Stomach (tissue), 8 donors: ENCODE measurements at regions not wholly inside any gene's neighbourhood (a gene's known extent, or its start where the extent isn't known, plus 50 kb on each side); places are given as distances from the start of the nearest gene placed in this dataset.
"Not testable (repeated sequence)": the region's sequence is repeated elsewhere in the genome, so short reads cannot be mapped to it uniquely, and the experiment has no call there.

ENCODE experiments used
- DNase-seq, 2 donors: peaks; one replicate each; pipeline versions ENCODE4 v3.0.0 to v3.0.0-alpha.2; 2013 to 2019
- H3K27ac ChIP-seq, 5 donors: fragments of 200-600 bp in 4 of 5; sonication (generic) in 4 of 5; one replicate each; pipeline ENCODE4 v1.5.1; 2013 to 2019; ENCODE audit warnings: mild to moderate bottlenecking in 1 of 5, moderate library complexity in 1 of 5
- H3K27me3 ChIP-seq, 3 donors: fragments of 200-600 bp; sonication (generic); one replicate each; pipeline ENCODE4 v1.5.1; 2017 to 2019; ENCODE audit warnings: mixed run types in 1 of 3
- H3K36me3 ChIP-seq, 4 donors: fragments of 200-600 bp; sonication (generic); 1 replicate in 3 of 4; 2 replicates in 1 of 4; pipeline ENCODE4 v1.5.1; 2016 to 2019
- H3K4me1 ChIP-seq, 4 donors: fragments of 200-600 bp; sonication (generic); one replicate each; pipeline ENCODE4 v1.5.1; 2016 to 2019
- H3K4me3 ChIP-seq, 4 donors: fragments of 200-600 bp; sonication (generic) in 3 of 4; one replicate each; pipeline ENCODE4 v1.5.1; 2016 to 2019; ENCODE audit warnings: mild to moderate bottlenecking in 1 of 4
- H3K9me3 ChIP-seq, 4 donors: fragments of 200-600 bp; sonication (generic); one replicate each; pipeline ENCODE4 v1.5.1; 2016 to 2019
- CTCF ChIP-seq, 7 experiments: fragments of 450-650 bp in 4 of 7; fragments of 200-600 bp in 3 of 7; sonication (generic) in 3 of 7; IDR thresholded peaks; one replicate each; pipeline ENCODE4 v1.5.1; 2016 to 2019; ENCODE audit warnings: antibody characterized with exemption in 7 of 7, control low read depth in 2 of 7, mild to moderate bottlenecking in 1 of 7
- EP300 ChIP-seq: sonication (generic); formaldehyde crosslinking; IDR thresholded peaks from one replicate; pipeline ENCODE4 v1.6.1; 2017; ENCODE audit warnings: antibody characterized with exemption
- POLR2A ChIP-seq, 4 donors: fragments of 450-650 bp; IDR thresholded peaks; one replicate each; pipeline ENCODE4 v1.6.1; 2016; ENCODE audit warnings: antibody characterized with exemption in 4 of 4, control low read depth in 2 of 4, mild to moderate bottlenecking in 1 of 4, moderate library complexity in 1 of 4
- POLR2AphosphoS5 ChIP-seq, 3 donors: sonication (generic); formaldehyde crosslinking; IDR thresholded peaks; one replicate each; pipeline ENCODE4 v1.6.1; 2016; ENCODE audit warnings: antibody characterized with exemption in 3 of 3
- WGBS, 5 donors: extraction: QIAGEN DNeasy Blood & Tissue Kit in 3 of 5; methylation state at CpG; one replicate each; pipeline versions ENCODE4 v1.1.5 to v1.1.7; 2013 to 2018; 5-methylcytosine and 5-hydroxymethylcytosine counted together
- intact Hi-C: fragments of 100-400 bp; cut with DNase I; formaldehyde crosslinking; loops from one replicate; pipeline ENCODE4 v1.15.1; 2023; ENCODE audit warnings: low total_unique reads
- donor health status: healthy with polysubstance abuse.
- donor health status: Bipolar disorder and iron deficiency.
- donor health status: healthy.

DNA sequence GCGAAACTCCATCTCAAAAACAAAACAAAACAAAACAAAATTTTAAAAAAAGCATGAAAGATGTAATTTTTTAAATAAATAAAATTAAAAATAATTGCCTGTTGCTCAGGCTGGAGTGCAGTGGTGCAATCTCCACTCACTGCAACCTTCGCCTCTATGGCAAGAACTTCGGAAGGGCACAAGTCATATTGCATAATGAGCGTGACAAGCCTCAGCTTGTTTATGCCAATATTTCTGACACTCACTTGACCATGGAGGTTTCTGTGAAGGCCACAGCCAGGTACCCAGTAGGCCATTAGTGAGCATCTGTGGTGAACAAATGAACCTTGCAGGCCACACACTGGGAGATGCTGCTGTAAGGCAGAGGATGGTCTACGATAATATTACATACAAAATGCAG lies 106.1 kb upstream of the KMT2C start:
- Histone ChIP-seq H3K4me1 (no peaks in the 10 kb centered on the region), H3K4me3 (no peak overlapping the region), H3K36me3 (no peaks in the 10 kb centered on the region), H3K27me3 (no peaks in the 10 kb centered on the region), H3K27ac (no peak overlapping the region), H3K9me3 (no peaks in the 10 kb centered on the region)
- TF ChIP-seq EP300 (no peak), POLR2A (IDR thresholded peaks at IDR 0.05) (no peak), CTCF (IDR thresholded peaks at IDR 0.05) (no peak), POLR2AphosphoS5 (IDR thresholded peaks at IDR 0.05) (no peak)
- DNase-seq = no peak
- 93 to 97% (median 95%) methylated on average over 5 of the region's 5 CpGs for WGBS, 5 donors
- intact Hi-C loops = no loop called here

GRCh38 chr7:152539190-152539495 lies 103.3 kb upstream of the KMT2C start:
- intact Hi-C loops, H3K36me3 ChIP-seq: not testable (repeated sequence)
- 95 to 98% (median 96%) methylated on average over 10 to 17 of the region's 17 CpGs for WGBS, 5 donors

GRCh38 chr7:152538346-152539189 lies 102.8 kb upstream of the KMT2C start:
- H3K36me3 ChIP-seq, intact Hi-C loops, DNase-seq, H3K4me3 ChIP-seq, H3K27me3 ChIP-seq, H3K4me1 ChIP-seq, H3K27ac ChIP-seq, H3K9me3 ChIP-seq: not testable (repeated sequence)
- 87 to 94% (median 92%) methylated on average over 33 to 46 of the region's 46 CpGs for WGBS, 5 donors

More at GRCh38 chr7:152539190-152539495, 103.3 kb upstream of the KMT2C start:
- not testable (repeated sequence) for H3K9me3 ChIP-seq, H3K4me1 ChIP-seq, DNase-seq, H3K27me3 ChIP-seq, H3K4me3 ChIP-seq, H3K27ac ChIP-seq

DNA sequence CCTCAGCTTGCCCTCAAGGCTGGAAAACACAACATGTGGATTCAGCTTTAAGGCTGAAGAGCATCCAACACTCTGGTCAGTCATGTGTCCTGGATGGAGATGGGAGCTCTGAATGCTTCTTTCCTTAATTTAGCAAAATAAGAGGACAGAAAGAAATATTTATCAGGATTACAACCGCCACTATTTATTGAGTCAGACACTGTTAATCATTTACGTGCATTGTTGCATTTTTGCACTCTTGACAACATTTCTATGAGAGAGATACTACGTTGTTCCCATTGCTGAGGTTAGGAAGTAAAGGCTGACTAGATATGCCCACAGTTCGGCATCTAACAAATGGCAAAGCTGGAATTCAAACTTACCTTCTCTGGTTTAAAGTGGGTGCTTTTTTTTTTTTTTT lies 101.8 kb upstream of the KMT2C start:
- no peaks in the 10 kb centered on the region for H3K9me3 ChIP-seq
- TF ChIP-seq CTCF (IDR thresholded peaks at IDR 0.05) (no peak), POLR2AphosphoS5 (IDR thresholded peaks at IDR 0.05) (no peak), POLR2A (IDR thresholded peaks at IDR 0.05) (no peak), EP300 (no peak)
- H3K36me3 ChIP-seq = no peaks in the 10 kb centered on the region
- intact Hi-C loops = no loop called here
- H3K4me1 ChIP-seq = no peaks in the 10 kb centered on the region
- no peak overlapping the region for H3K4me3 ChIP-seq
- no peak overlapping the region for H3K27ac ChIP-seq
- DNase-seq = no peak
- WGBS, 5 donors = 59 to 66% (median 62%) methylated on average over 4 of the region's 4 CpGs
- H3K27me3 ChIP-seq = no peaks in the 10 kb centered on the region

- Histone ChIP-seq H3K4me3 (no peak overlapping the region), H3K36me3 (no peaks in the 10 kb centered on the region), H3K4me1 (peaks cover 0 to 6% (median 0%) of the 10 kb centered on the region in 4 donors), H3K9me3 (no peaks in the 10 kb centered on the region), H3K27me3 (no peaks in the 10 kb centered on the region), H3K27ac (no peak overlapping the region)
- no peak for TF ChIP-seq CTCF (IDR thresholded peaks at IDR 0.05)
- TF ChIP-seq EP300 = no peak
- TF ChIP-seq POLR2AphosphoS5 (IDR thresholded peaks at IDR 0.05) = no peak
- no peak for TF ChIP-seq POLR2A (IDR thresholded peaks at IDR 0.05)
- intact Hi-C loops = no loop called here
- WGBS, 5 donors = 64 to 76% (median 72%) methylated on average over 6 of the region's 6 CpGs
- DNase-seq = no peak
Measured at GRCh38 chr7:152528612-152529011, 92.8 kb upstream of the KMT2C start.
